Dedifferentiated amniotic fluid mesenchymal stem cell (primary cell): ENCODE measurements at regions not wholly inside any gene's neighbourhood (a gene's known extent, or its start where the extent isn't known, plus 50 kb on each side); places are given as distances from the start of the nearest gene placed in this dataset.
"Not testable (repeated sequence)": the region's sequence is repeated elsewhere in the genome, so short reads cannot be mapped to it uniquely, and the experiment has no call there.

ENCODE experiments used
- DNase-seq: peaks from one replicate; pipeline ENCODE4 v3.0.0-alpha.2; 2016; ENCODE audit errors: extremely low spot score

GRCh38 chr15:92825985-92826384 lies 74.1 kb upstream of the CHD2 start:
- DNase-seq = no peak

- DNase-seq = not testable (repeated sequence)
Observed at GRCh38 chr15:92827991-92828390, 72.1 kb upstream of the CHD2 start.

- no peak for DNase-seq
Observed at GRCh38 chr15:92829875-92830274, 70.2 kb upstream of the CHD2 start.

GRCh38 chr15:92831336-92831654 lies 68.8 kb upstream of the CHD2 start:
- DNase-seq = no peak

- DNase-seq = peak; percentile 75
Observed at GRCh38 chr15:92831655-92832328, 68.3 kb upstream of the CHD2 start.

GRCh38 chr15:92833106-92833433 lies 67.1 kb upstream of the CHD2 start:
- no peak for DNase-seq

GRCh38 chr15:92833493-92834271 lies 66.4 kb upstream of the CHD2 start:
- DNase-seq = no peak

- DNase-seq = no peak
Observed at GRCh38 chr15:92839696-92840095, 60.4 kb upstream of the CHD2 start.

GRCh38 chr15:92840149-92840548 lies 60.0 kb upstream of the CHD2 start:
- DNase-seq = no peak

- DNase-seq = no peak
Observed at GRCh38 chr15:92843326-92843725, 56.8 kb upstream of the CHD2 start.

GRCh38 chr15:92843814-92844213 lies 56.3 kb upstream of the CHD2 start:
- no peak for DNase-seq

GRCh38 chr15:92845126-92845508 lies 55.0 kb upstream of the CHD2 start:
- peak; percentile 45 for DNase-seq

GRCh38 chr15:92846741-92847140 lies 53.4 kb upstream of the CHD2 start:
- no peak for DNase-seq

GRCh38 chr15:92847841-92848240 lies 52.3 kb upstream of the CHD2 start:
- DNase-seq = no peak

- no peak for DNase-seq
Observed at GRCh38 chr15:92848464-92848851, 51.7 kb upstream of the CHD2 start.

- peak; percentile 16 for DNase-seq
Observed at GRCh38 chr15:92848852-92849598, 51.1 kb upstream of the CHD2 start.

- DNase-seq = not testable (repeated sequence)
Observed at GRCh38 chr15:92850218-92850617, 49.9 kb upstream of the CHD2 start.
